A673 (cell line): ENCODE measurements at regions not wholly inside any gene's neighbourhood (a gene's known extent, or its start where the extent isn't known, plus 50 kb on each side); places are given as distances from the start of the nearest gene placed in this dataset.

ENCODE experiments used
- BruUV-seq: library from RNA; stranded (reverse); fragments of 400-500 nt; replicated peaks from 2 replicates; lab custom pipeline; 2021; lab: Mats Ljungman, UMichigan
- CTCF ChIA-PET: fragments of 300-600 bp; sonication (Branson Sonifier 250); formaldehyde crosslinking; loops from one replicate; lab custom pipeline; 2022; ENCODE audit warnings: antibody characterized with exemption; lab: Charles Lee
- POLR2A ChIA-PET: fragments of 300-600 bp; sonication (Branson Sonifier 250); formaldehyde crosslinking; loops from one replicate; lab custom pipeline; 2022; ENCODE audit warnings: antibody characterized with exemption; ENCODE audit not compliant: low non-redundant PET; lab: Charles Lee
- DNase-seq: peaks from one replicate; pipeline ENCODE4 v3.0.0-alpha.2; 2015; ENCODE audit warnings: low spot score
- H3K27ac ChIP-seq: fragments of 200-600 bp; sonication (generic); 2 replicates; pipeline ENCODE4 v1.5.1; 2016; ENCODE audit warnings: mixed run types, low read depth, mild to moderate bottlenecking, mixed read lengths, antibody characterized with exemption, low read length; ENCODE audit not compliant: poor library complexity, severe bottlenecking
- H3K27me3 ChIP-seq: fragments of 200-600 bp; sonication (generic); replicated peaks from 2 replicates; pipeline ENCODE4 v1.6.1; 2017; ENCODE audit warnings: mixed run types, low read depth, mild to moderate bottlenecking, mixed read lengths, antibody characterized with exemption, low read length; ENCODE audit not compliant: insufficient read depth, poor library complexity
- H3K36me3 ChIP-seq: fragments of 200-600 bp; sonication (generic); 2 replicates; pipeline ENCODE4 v1.6.1; 2016; ENCODE audit warnings: mixed run types, mild to moderate bottlenecking, mixed read lengths, antibody characterized with exemption, low read length; ENCODE audit not compliant: insufficient read depth, poor library complexity, severe bottlenecking
- H3K4me1 ChIP-seq: fragments of 200-600 bp; sonication (generic); 2 replicates; pipeline ENCODE4 v1.6.1; 2017; ENCODE audit warnings: mixed run types, mild to moderate bottlenecking, mixed read lengths, antibody characterized with exemption, low read length; ENCODE audit not compliant: insufficient read depth, poor library complexity, severe bottlenecking
- H3K4me3 ChIP-seq: fragments of 200-600 bp; sonication (generic); 2 replicates; pipeline ENCODE4 v1.5.1; 2016; ENCODE audit warnings: low read depth, mixed run types, mild to moderate bottlenecking, mixed read lengths, low read length; ENCODE audit not compliant: poor library complexity, severe bottlenecking
- H3K9me3 ChIP-seq: fragments of 200-600 bp; sonication (generic); 2 replicates; pipeline ENCODE4 v1.6.1; 2016; ENCODE audit warnings: mixed run types, low read depth, mild to moderate bottlenecking, mixed read lengths, antibody characterized with exemption, low read length; ENCODE audit not compliant: poor library complexity, severe bottlenecking
- EZH2 ChIP-seq: fragments of 200-600 bp; sonication (generic); IDR thresholded peaks from 2 replicates; pipeline ENCODE4 v1.6.1; 2017; ENCODE audit warnings: borderline replicate concordance, low read depth, mild to moderate bottlenecking, mixed read lengths, antibody characterized with exemption, low read length; ENCODE audit not compliant: poor library complexity, severe bottlenecking
- intact Hi-C: fragments of 100-400 bp; cut with micrococcal nuclease; formaldehyde crosslinking; loops from one replicate; pipeline ENCODE4 v1.10.0; 2022; ENCODE audit not compliant: unreplicated experiment
- TF ChIP-seq, protein P1 (sequence below): fragments of 300-800, 200-600 bp; sonication (generic); conservative IDR thresholded peaks from 2 replicates; pipeline ENCODE4 v1.5.1; 2017; ENCODE audit warnings: low read depth, mild to moderate bottlenecking, antibody characterized with exemption, low read length, moderate library complexity, mixed read lengths

DNA sequence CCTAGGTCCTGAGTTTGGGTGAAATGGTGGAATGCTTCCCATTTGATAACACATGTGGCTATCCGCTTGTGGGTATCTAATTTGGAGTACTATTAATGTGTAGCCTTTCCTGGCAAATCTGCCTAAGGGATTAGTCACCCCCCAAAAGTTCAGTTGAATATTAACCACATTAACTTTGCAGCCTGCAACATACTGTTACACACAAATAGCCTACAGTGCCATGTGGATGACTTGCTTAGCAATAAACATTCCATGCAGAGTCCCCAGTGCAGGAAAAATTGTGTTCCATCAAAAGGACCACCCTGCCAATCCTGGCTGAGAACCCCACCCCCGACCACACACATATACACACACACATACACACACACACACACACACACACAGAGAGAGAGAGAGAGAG is 303.3 kb upstream of the ESRRG start:
- CTCF ChIA-PET = no interaction called here
- intact Hi-C loops = no loop called here
- Histone ChIP-seq H3K27me3 (peaks cover 8% of the 10 kb centered on the region), H3K4me1 (no peaks in the 10 kb centered on the region), H3K4me3 (no peak overlapping the region), H3K36me3 (no peaks in the 10 kb centered on the region), H3K27ac (no peak overlapping the region), H3K9me3 (no peaks in the 10 kb centered on the region)
- BruUV-seq = no TSS peak
- DNase-seq = no peak
- POLR2A ChIA-PET = no interaction called here
- TF ChIP-seq EZH2 = no peak
- TF ChIP-seq, protein P1, sequence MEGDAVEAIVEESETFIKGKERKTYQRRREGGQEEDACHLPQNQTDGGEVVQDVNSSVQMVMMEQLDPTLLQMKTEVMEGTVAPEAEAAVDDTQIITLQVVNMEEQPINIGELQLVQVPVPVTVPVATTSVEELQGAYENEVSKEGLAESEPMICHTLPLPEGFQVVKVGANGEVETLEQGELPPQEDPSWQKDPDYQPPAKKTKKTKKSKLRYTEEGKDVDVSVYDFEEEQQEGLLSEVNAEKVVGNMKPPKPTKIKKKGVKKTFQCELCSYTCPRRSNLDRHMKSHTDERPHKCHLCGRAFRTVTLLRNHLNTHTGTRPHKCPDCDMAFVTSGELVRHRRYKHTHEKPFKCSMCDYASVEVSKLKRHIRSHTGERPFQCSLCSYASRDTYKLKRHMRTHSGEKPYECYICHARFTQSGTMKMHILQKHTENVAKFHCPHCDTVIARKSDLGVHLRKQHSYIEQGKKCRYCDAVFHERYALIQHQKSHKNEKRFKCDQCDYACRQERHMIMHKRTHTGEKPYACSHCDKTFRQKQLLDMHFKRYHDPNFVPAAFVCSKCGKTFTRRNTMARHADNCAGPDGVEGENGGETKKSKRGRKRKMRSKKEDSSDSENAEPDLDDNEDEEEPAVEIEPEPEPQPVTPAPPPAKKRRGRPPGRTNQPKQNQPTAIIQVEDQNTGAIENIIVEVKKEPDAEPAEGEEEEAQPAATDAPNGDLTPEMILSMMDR = no peak

DNA sequence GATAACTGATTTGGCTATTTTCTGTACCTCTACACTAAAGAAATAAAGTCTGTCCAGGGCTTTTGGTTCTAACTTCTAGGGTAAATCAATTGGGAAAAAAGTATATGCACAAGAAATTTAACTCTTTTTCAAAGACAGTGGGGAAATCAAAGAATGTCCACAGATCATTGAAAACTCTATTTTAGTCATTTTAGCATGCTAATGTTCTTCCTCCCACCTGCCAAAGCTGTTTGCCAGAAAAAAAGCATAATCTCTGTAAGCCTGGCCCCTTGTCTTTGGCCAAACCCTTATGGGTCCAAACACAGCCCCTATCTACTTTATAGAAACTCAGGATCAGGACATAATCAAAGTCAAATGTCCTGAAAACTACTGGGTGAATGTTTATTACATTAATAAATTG is 302.2 kb upstream of the ESRRG start:
- ChIA-PET POLR2A (no interaction called here), CTCF (no interaction called here)
- Histone ChIP-seq H3K27me3 (peaks cover 4% of the 10 kb centered on the region), H3K4me3 (no peak overlapping the region), H3K9me3 (no peaks in the 10 kb centered on the region), H3K4me1 (no peaks in the 10 kb centered on the region), H3K36me3 (no peaks in the 10 kb centered on the region), H3K27ac (no peak overlapping the region)
- no peak for TF ChIP-seq EZH2
- DNase-seq = no peak
- intact Hi-C loops = no loop called here
- BruUV-seq = no TSS peak

DNA sequence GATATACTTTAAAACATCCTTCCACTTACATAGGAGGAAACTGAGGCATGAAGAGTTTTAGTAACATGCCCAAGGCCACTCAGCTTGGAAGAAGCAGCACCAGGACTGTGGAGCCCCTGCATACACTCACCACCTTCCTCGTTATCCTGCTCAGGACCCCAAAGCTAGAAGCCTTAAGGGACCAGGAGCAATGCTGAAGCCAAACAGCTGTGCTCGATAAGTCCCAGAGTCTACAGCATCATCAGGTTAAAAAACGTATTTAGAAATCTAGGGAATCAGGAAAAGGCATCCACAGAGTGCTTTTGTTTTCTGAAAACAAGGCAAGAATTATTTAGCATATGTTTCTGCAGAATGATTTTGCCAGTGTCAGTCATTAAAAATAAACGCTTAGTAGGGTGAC is 301.7 kb upstream of the ESRRG start:
- H3K9me3 ChIP-seq = no peaks in the 10 kb centered on the region
- H3K4me1 ChIP-seq = no peaks in the 10 kb centered on the region
- no peaks in the 10 kb centered on the region for H3K36me3 ChIP-seq
- intact Hi-C loops = no loop called here
- ChIA-PET POLR2A (no interaction called here), CTCF (no interaction called here)
- TF ChIP-seq EZH2 = no peak
- TF ChIP-seq, protein P1 = no peak
- peaks cover 4% of the 10 kb centered on the region for H3K27me3 ChIP-seq
- no peak overlapping the region for H3K27ac ChIP-seq
- BruUV-seq = no TSS peak
- H3K4me3 ChIP-seq = no peak overlapping the region
- DNase-seq = no peak

DNA sequence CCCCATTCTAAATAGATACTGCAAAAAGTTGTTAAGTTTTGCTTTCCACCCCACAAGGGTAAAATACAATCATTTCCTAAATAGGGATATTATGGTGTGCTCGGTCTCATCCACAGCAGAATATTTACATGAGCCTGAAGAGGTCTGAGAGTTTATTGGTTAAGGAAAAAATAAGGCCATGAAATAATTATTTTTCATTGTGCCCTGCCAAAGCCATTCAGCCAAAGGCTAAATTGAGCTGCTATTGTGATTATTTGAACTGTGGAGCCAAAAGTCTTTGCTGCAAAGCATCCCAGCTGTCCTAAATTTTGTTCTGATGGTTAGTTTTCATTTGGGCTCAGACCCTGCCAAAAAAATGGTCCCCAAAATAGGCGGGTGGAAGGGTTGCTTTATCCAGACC is 298.7 kb upstream of the ESRRG start:
- CTCF ChIA-PET = no interaction called here
- intact Hi-C loops = no loop called here
- no TSS peak for BruUV-seq
- POLR2A ChIA-PET = no interaction called here
- no peak for TF ChIP-seq EZH2
- TF ChIP-seq, protein P1 = no peak
- Histone ChIP-seq H3K4me3 (no peak overlapping the region), H3K27ac (no peak overlapping the region), H3K4me1 (no peaks in the 10 kb centered on the region), H3K9me3 (no peaks in the 10 kb centered on the region), H3K36me3 (no peaks in the 10 kb centered on the region), H3K27me3 (peaks cover 7% of the 10 kb centered on the region)
- DNase-seq = no peak
